Sigmoid colon (tissue), 4 donors: ENCODE measurements at regions not wholly inside any gene's neighbourhood (a gene's known extent, or its start where the extent isn't known, plus 50 kb on each side); places are given as distances from the start of the nearest gene placed in this dataset.

ENCODE experiments used
- CTCF ChIP-seq, 4 experiments: fragments of 450-650 bp in 3 of 4; fragments of 200-600 bp in 1 of 4; IDR thresholded peaks; one replicate each; pipeline ENCODE4 v1.5.1; 2016 to 2019; ENCODE audit warnings: antibody characterized with exemption in 4 of 4, mild to moderate bottlenecking in 3 of 4, moderate library complexity in 2 of 4
- POLR2A ChIP-seq, 2 donors: fragments of 450-650 bp; IDR thresholded peaks; one replicate each; pipeline ENCODE4 v1.6.1; 2016; ENCODE audit warnings: antibody characterized with exemption in 2 of 2, mild to moderate bottlenecking in 2 of 2, moderate library complexity in 2 of 2
- POLR2AphosphoS5 ChIP-seq, 4 donors: sonication (generic); formaldehyde crosslinking; IDR thresholded peaks; one replicate each; pipeline ENCODE4 v1.6.1; 2017; ENCODE audit warnings: antibody characterized with exemption in 4 of 4

GRCh38 chr14:95394297-95395097, 74.8 kb upstream of the CLMN start:
- TF ChIP-seq CTCF (IDR thresholded peaks at IDR 0.05) (no peak), POLR2A (IDR thresholded peaks at IDR 0.05) (no peak), POLR2AphosphoS5 (IDR thresholded peaks at IDR 0.05) (no peak)
